ENCODE measurements at regions not wholly inside any gene's neighbourhood (a gene's known extent, or its start where the extent isn't known, plus 50 kb on each side); places are given as distances from the start of the nearest gene placed in this dataset.

DNA sequence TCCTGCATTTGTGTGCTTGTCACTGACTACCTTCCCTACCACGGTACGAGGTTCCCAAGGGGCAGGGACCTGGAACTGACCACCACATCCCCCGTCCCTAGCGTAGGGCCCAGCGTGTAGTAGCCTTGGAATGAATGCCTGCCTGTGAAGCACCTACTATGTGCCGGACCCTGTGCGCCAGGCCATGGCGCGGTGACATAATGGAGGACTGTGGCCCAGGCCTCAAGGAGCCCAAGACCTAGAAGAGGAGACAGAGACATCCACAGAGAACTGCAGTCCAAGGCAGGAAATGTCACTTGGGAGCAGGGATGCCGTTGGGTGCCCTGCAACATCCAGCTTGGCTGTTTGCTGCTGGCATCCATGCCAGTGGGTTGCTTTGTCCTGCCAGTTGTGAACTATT, 71.9 kb upstream of the SLC6A6 start:
- no peak overlapping the region for H3K27ac ChIP-seq
- no peaks in the 10 kb centered on the region for H3K4me1 ChIP-seq
- TF ChIP-seq, protein P1, sequence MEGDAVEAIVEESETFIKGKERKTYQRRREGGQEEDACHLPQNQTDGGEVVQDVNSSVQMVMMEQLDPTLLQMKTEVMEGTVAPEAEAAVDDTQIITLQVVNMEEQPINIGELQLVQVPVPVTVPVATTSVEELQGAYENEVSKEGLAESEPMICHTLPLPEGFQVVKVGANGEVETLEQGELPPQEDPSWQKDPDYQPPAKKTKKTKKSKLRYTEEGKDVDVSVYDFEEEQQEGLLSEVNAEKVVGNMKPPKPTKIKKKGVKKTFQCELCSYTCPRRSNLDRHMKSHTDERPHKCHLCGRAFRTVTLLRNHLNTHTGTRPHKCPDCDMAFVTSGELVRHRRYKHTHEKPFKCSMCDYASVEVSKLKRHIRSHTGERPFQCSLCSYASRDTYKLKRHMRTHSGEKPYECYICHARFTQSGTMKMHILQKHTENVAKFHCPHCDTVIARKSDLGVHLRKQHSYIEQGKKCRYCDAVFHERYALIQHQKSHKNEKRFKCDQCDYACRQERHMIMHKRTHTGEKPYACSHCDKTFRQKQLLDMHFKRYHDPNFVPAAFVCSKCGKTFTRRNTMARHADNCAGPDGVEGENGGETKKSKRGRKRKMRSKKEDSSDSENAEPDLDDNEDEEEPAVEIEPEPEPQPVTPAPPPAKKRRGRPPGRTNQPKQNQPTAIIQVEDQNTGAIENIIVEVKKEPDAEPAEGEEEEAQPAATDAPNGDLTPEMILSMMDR (IDR thresholded peaks at IDR 0.05) = no peak
- TF ChIP-seq POLR2A (IDR thresholded peaks at IDR 0.05) = no peak
- no peaks in the 10 kb centered on the region for H3K27me3 ChIP-seq
- H3K4me3 ChIP-seq = no peak overlapping the region
- H3K36me3 ChIP-seq = no peaks in the 10 kb centered on the region
- no peaks in the 10 kb centered on the region for H3K9me3 ChIP-seq
- 91 to 93% methylated on average over 10 of the region's 10 CpGs for WGBS, 2 donors
- no peak for DNase-seq
- intact Hi-C loops (cut with DNase I) = no loop called here

DNA sequence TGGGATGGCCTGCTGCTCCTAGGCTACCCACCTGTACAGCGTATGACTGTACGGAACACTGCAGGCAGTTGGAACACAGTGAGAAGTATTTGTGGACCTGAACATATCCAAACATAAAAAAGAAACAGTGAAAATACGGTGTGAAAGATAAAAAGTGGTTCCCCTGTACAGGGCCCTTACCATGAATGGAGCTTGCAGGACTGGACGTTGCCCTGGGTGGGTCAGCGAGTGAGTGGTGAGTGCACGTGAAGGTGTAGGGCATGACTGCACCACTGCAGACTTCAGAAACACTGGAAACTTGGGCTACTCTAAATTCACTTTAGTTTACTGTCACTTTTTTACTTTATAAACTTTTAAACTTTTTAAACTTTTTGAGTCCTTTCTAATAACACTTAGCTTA, 71.2 kb upstream of the SLC6A6 start:
- intact Hi-C loops (cut with DNase I) = no loop called here
- no peaks in the 10 kb centered on the region for H3K4me1 ChIP-seq
- WGBS, 2 donors = 31 to 76% methylated on average over 6 of the region's 6 CpGs

DNA sequence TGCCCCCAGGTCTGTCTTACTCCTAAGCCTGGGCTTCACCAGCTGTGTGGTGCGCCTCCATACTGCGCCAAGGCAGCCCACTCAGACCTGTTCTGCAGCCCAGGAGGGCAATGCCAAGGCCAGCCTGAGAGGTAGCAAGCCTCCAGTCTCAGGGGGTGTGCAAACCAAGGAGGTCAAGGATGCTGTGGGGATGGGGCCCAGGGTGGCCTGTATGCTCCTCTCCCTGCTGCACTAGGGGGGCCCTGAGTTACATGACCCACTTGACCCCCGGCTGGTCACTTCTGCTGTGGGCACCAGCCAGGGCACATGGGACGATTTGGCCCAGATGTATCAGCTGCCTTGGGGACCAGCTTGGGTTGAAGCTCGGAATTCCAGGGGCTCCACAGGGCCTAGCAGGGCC, 70.0 kb upstream of the SLC6A6 start:
- DNase-seq = no peak
- no peak overlapping the region for H3K27ac ChIP-seq
- H3K4me3 ChIP-seq = no peak overlapping the region
- H3K9me3 ChIP-seq = no peaks in the 10 kb centered on the region
- WGBS, 2 donors = 93 to 96% methylated on average over 5 of the region's 5 CpGs
- TF ChIP-seq POLR2A (IDR thresholded peaks at IDR 0.05) = no peak
- TF ChIP-seq EP300 (IDR thresholded peaks at IDR 0.05) = no peak
- no peak for TF ChIP-seq POLR2AphosphoS5 (IDR thresholded peaks at IDR 0.05)
- TF ChIP-seq, protein P1 (IDR thresholded peaks at IDR 0.05) = no peak
- no peaks in the 10 kb centered on the region for H3K27me3 ChIP-seq
- no peaks in the 10 kb centered on the region for H3K4me1 ChIP-seq
- intact Hi-C loops (cut with DNase I) = no loop called here
- no peaks in the 10 kb centered on the region for H3K36me3 ChIP-seq

More for the DNA sequence above, 71.2 kb upstream of the SLC6A6 start:
- no peak overlapping the region for H3K4me3 ChIP-seq
- H3K36me3 ChIP-seq = no peaks in the 10 kb centered on the region
- no peak for DNase-seq
- TF ChIP-seq EP300 (IDR thresholded peaks at IDR 0.05) (no peak), POLR2AphosphoS5 (IDR thresholded peaks at IDR 0.05) (no peak), POLR2A (IDR thresholded peaks at IDR 0.05) (no peak)
- TF ChIP-seq, protein P1 (IDR thresholded peaks at IDR 0.05) = no peak
- H3K27ac ChIP-seq = no peak overlapping the region
- no peaks in the 10 kb centered on the region for H3K27me3 ChIP-seq
- no peaks in the 10 kb centered on the region for H3K9me3 ChIP-seq

DNA sequence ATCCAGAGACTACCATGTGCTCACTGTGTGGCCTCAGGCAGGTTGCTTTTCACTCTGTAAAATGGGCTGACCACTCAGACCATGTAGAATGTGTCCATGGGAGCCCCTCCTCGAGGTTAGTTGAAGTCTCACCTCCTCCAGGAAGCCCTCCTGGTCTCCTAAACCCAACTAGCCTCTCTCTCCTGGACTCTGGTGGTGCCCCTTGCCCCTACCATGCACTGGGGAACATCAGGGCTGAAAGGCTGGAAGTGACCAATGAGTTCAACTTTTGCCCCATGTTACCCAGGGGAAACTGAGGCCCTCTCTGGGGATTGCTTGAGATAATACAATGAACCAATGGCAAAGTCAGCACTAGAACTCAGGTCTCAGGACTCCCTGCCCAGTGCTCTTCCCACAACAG, 69.2 kb upstream of the SLC6A6 start:
- H3K9me3 ChIP-seq = no peaks in the 10 kb centered on the region
- no peak overlapping the region for H3K27ac ChIP-seq
- TF ChIP-seq, protein P1 (IDR thresholded peaks at IDR 0.05) = no peak
- TF ChIP-seq POLR2A (IDR thresholded peaks at IDR 0.05) (no peak), EP300 (IDR thresholded peaks at IDR 0.05) (no peak), POLR2AphosphoS5 (IDR thresholded peaks at IDR 0.05) (no peak)
- H3K36me3 ChIP-seq = no peaks in the 10 kb centered on the region
- no peak for DNase-seq
- no peak overlapping the region for H3K4me3 ChIP-seq
- no peaks in the 10 kb centered on the region for H3K4me1 ChIP-seq
- intact Hi-C loops (cut with DNase I) = no loop called here
- no peaks in the 10 kb centered on the region for H3K27me3 ChIP-seq
- WGBS, 2 donors = 73 to 79% methylated on average over 1 of the region's 1 CpG

DNA sequence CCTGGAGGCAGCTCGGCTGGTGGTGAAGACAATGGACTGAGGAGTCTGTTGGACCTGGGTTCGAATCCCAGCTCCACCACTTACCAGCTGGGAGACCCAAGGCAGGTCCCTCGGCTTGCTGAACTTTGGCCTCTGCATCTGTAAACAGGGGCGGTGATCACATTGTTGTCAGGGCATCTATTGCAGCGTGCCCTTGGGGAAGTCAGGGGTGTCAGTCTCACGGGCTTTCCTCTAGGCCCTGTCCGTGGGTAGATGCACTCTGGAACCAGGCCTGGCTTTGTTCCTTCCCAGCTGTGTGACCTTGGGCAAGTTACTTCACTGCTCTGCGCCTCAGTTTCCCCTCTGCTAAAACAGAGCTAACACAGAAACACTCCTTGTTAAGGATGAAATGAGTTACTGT, 68.8 kb upstream of the SLC6A6 start:
- intact Hi-C loops (cut with DNase I) = no loop called here
- Histone ChIP-seq H3K36me3 (no peaks in the 10 kb centered on the region), H3K4me3 (no peak overlapping the region), H3K27ac (no peak overlapping the region), H3K4me1 (no peaks in the 10 kb centered on the region), H3K27me3 (no peaks in the 10 kb centered on the region), H3K9me3 (no peaks in the 10 kb centered on the region)
- no peak for DNase-seq
- 42 to 77% methylated on average over 8 of the region's 8 CpGs for WGBS, 2 donors
- TF ChIP-seq EP300 (IDR thresholded peaks at IDR 0.05) (no peak), POLR2A (IDR thresholded peaks at IDR 0.05) (no peak), POLR2AphosphoS5 (IDR thresholded peaks at IDR 0.05) (no peak)
